Heart left ventricle (tissue), 16 donors: ENCODE measurements at regions not wholly inside any gene's neighbourhood (a gene's known extent, or its start where the extent isn't known, plus 50 kb on each side); places are given as distances from the start of the nearest gene placed in this dataset.

Experiments
- ATAC-seq, 4 donors: fragments of 200-7000 bp; cut with Tn5 transposase; one replicate each; pipeline ENCODE4 v1.9.1; 2020 to 2022; ENCODE audit warnings: moderate library complexity in 4 of 4, mild to moderate bottlenecking in 3 of 4, moderate number of reproducible peaks in 1 of 4
- DNase-seq, 5 donors: peaks; one replicate each; pipeline ENCODE4 v3.0.0-alpha.2; 2020
- H3K27ac ChIP-seq, 12 donors: fragments of 200-600 bp; sonication (generic) in 4 of 12; one replicate each; pipeline versions ENCODE4 v1.5.0 to v1.8.0; 2016 to 2022; ENCODE audit warnings: mild to moderate bottlenecking in 2 of 12
- H3K27me3 ChIP-seq, 9 donors: fragments of 200-600 bp; sonication (generic) in 2 of 9; one replicate each; pipeline versions ENCODE4 v1.5.1 to v1.8.0; 2016 to 2022; ENCODE audit warnings: mild to moderate bottlenecking in 3 of 9
- H3K36me3 ChIP-seq, 9 donors: fragments of 200-600 bp; sonication (generic) in 2 of 9; one replicate each; pipeline versions ENCODE4 v1.5.0 to v1.8.0; 2018 to 2022; ENCODE audit warnings: mild to moderate bottlenecking in 2 of 9
- H3K4me1 ChIP-seq, 12 donors: fragments of 200-600 bp; sonication (generic) in 4 of 12; one replicate each; pipeline versions ENCODE4 v1.5.0 to v1.8.0; 2016 to 2022; ENCODE audit warnings: mild to moderate bottlenecking in 3 of 12
- H3K4me3 ChIP-seq, 12 donors: fragments of 200-600 bp; sonication (generic) in 4 of 12; one replicate each; pipeline versions ENCODE4 v1.5.0 to v1.8.0; 2017 to 2022; ENCODE audit warnings: mild to moderate bottlenecking in 9 of 12, moderate library complexity in 4 of 12
- H3K9me3 ChIP-seq, 12 donors: fragments of 200-600 bp; sonication (generic) in 4 of 12; one replicate each; pipeline versions ENCODE4 v1.5.0 to v1.8.0; 2016 to 2022; ENCODE audit warnings: mild to moderate bottlenecking in 1 of 12
- CTCF ChIP-seq, 12 donors: fragments of 200-600 bp; sonication (generic) in 4 of 12; IDR thresholded peaks; one replicate each; pipeline versions ENCODE4 v1.5.0 to v1.8.0; 2018 to 2022; ENCODE audit warnings: antibody characterized with exemption in 12 of 12, mild to moderate bottlenecking in 5 of 12
- POLR2A ChIP-seq, 2 donors: fragments of 450-650 bp; IDR thresholded peaks; one replicate each; pipeline ENCODE4 v1.6.1; 2017; ENCODE audit warnings: antibody characterized with exemption in 2 of 2, mild to moderate bottlenecking in 2 of 2, moderate library complexity in 2 of 2
- WGBS, 4 donors: extraction: QIAGEN DNeasy Blood & Tissue Kit in 2 of 4; methylation state at CpG; one replicate each; pipeline versions ENCODE4 v1.1.5 to v1.1.7; 2013 to 2018; 5-methylcytosine and 5-hydroxymethylcytosine counted together
- intact Hi-C, 10 donors: fragments of 100-400 bp; cut with DNase I; formaldehyde crosslinking; loops; one replicate each; pipeline versions ENCODE4 v1.11.1 to v1.14.2; 2022
- donor health status: ischemic (EF 13 %, LVEDD 7.1; RV severe dilation, severe dysfunction).
- donor health status: healthy with polysubstance abuse.
- donor health status: DM: no; HTN: yes; CAD: no.
- donor health status: DM: no; HTN: no; CAD: no.
- donor health status: ischemic (EF 25% LVEDD 6.9; RV normal size, moderate dysfunction).
- donor health status: ischemic (EF 25% LVEDD 5.7; RV mildly dilated, moderate dysfunction).
- donor health status: healthy.
- donor health status: DM: yes; HTN: yes; CAD: no.
- donor health status: ischemic (EF 35%, LVEDD 5.7; RV mildly dilated, moderate dysfunction).
- donor health status: nonischemic (EF 11% LVEDD 7.7; RV severe dilation, severe dysfunction).
- donor health status: DM: yes; HTN: yes; CAD: no.
- donor health status: PGD.
- donor health status: ischemic (EF 29% LVEDD 5.4; RV normal size, mild dysfunction).
- donor health status: nonischemic (EF 23%, LVEDD 6.1; RV moderate dilation, normal function).

GRCh38 chr14:101229666-101230065 is 326.1 kb upstream of the RTL1 start:
- TF ChIP-seq CTCF (IDR thresholded peaks at IDR 0.05) (no peak), POLR2A (IDR thresholded peaks at IDR 0.05) (no peak)

GRCh38 chr14:101230161-101230850 is 326.8 kb upstream of the RTL1 start:
- TF ChIP-seq CTCF (IDR thresholded peaks at IDR 0.05) (no peak), POLR2A (IDR thresholded peaks at IDR 0.05) (no peak)
- H3K27ac ChIP-seq = no peak overlapping the region
- DNase-seq (peak in 1 of 5 donors; percentile 11), ATAC-seq (no peak)
- peaks cover 0 to 14% (median 0%) of the 10 kb centered on the region in 9 donors for H3K27me3 ChIP-seq
- H3K4me3 ChIP-seq = no peak overlapping the region
- WGBS, 4 donors = 75 to 85% (median 83%) methylated on average over 8 to 15 of the region's 15 CpGs
- no peaks in the 10 kb centered on the region for H3K9me3 ChIP-seq
- no peaks in the 10 kb centered on the region for H3K4me1 ChIP-seq
- no peaks in the 10 kb centered on the region for H3K36me3 ChIP-seq
- intact Hi-C loops = loop anchor here in 2 of 10 donors (10.0 kb wide), 2 partner anchors 376 to 526 kb away; no protein-coding TSS in a partner anchor

More at GRCh38 chr14:101229666-101230065, 326.1 kb upstream of the RTL1 start:
- 80 to 89% (median 82%) methylated on average over 21 to 25 of the region's 27 CpGs for WGBS, 4 donors
- Histone ChIP-seq H3K36me3 (no peaks in the 10 kb centered on the region), H3K9me3 (no peaks in the 10 kb centered on the region), H3K4me1 (no peaks in the 10 kb centered on the region), H3K27ac (no peak overlapping the region), H3K4me3 (no peak overlapping the region), H3K27me3 (peaks cover 0 to 10% (median 0%) of the 10 kb centered on the region in 9 donors)
- intact Hi-C loops = loop anchor here in 2 of 10 donors (10.0 kb wide), 2 partner anchors 375 to 525 kb away; no protein-coding TSS in a partner anchor
- DNase-seq (no peak), ATAC-seq (no peak)

- no peaks in the 10 kb centered on the region for H3K4me1 ChIP-seq
- no peaks in the 10 kb centered on the region for H3K36me3 ChIP-seq
- TF ChIP-seq POLR2A (IDR thresholded peaks at IDR 0.05) (no peak), CTCF (IDR thresholded peaks at IDR 0.05) (no peak)
- 91 to 97% (median 92%) methylated on average over 4 to 5 of the region's 5 CpGs for WGBS, 4 donors
- DNase-seq (peak in 1 of 5 donors; percentile 13), ATAC-seq (no peak)
- H3K4me3 ChIP-seq = no peak overlapping the region
- no peak overlapping the region for H3K27ac ChIP-seq
- peaks cover 0 to 17% (median 4%) of the 10 kb centered on the region in 9 donors for H3K27me3 ChIP-seq
- no peaks in the 10 kb centered on the region for H3K9me3 ChIP-seq
- intact Hi-C loops = loop anchor here in 2 of 10 donors (10.0 kb wide), 2 partner anchors 376 to 526 kb away; no protein-coding TSS in a partner anchor
Measured at GRCh38 chr14:101230851-101231550, 327.5 kb upstream of the RTL1 start.

- Histone ChIP-seq H3K36me3 (no peaks in the 10 kb centered on the region), H3K4me1 (no peaks in the 10 kb centered on the region), H3K27me3 (peaks cover 0 to 25% (median 4%) of the 10 kb centered on the region in 9 donors), H3K9me3 (no peaks in the 10 kb centered on the region), H3K27ac (no peak overlapping the region), H3K4me3 (no peak overlapping the region)
- TF ChIP-seq POLR2A (IDR thresholded peaks at IDR 0.05) = no peak
- no peak for TF ChIP-seq CTCF (IDR thresholded peaks at IDR 0.05)
- intact Hi-C loops = loop anchor here in 2 of 10 donors (10.0 kb wide), 2 partner anchors 377 to 527 kb away; no protein-coding TSS in a partner anchor
- WGBS, 4 donors = 79 to 88% (median 82%) methylated on average over 4 of the region's 4 CpGs
- ATAC-seq (no peak), DNase-seq (no peak)
Measured at GRCh38 chr14:101231828-101232227, 328.3 kb upstream of the RTL1 start.
